Transverse colon (tissue), 4 donors: ENCODE measurements at regions not wholly inside any gene's neighbourhood (a gene's known extent, or its start where the extent isn't known, plus 50 kb on each side); places are given as distances from the start of the nearest gene placed in this dataset.

Source experiments
- DNase-seq: peaks from one replicate; pipeline ENCODE4 v3.0.0-alpha.2; 2019
- H3K27ac ChIP-seq, 4 donors: fragments of 200-600 bp; sonication (generic); 2 replicates each; pipeline ENCODE4 v1.5.1; 2016 to 2018; ENCODE audit warnings: inconsistent platforms in 4 of 4
- H3K27me3 ChIP-seq: fragments of 200-600 bp; sonication (generic); 2 replicates; pipeline ENCODE4 v1.5.1; 2017; ENCODE audit warnings: inconsistent platforms
- H3K36me3 ChIP-seq, 4 donors: fragments of 200-600 bp; sonication (generic); 2 replicates each; pipeline ENCODE4 v1.5.1; 2017 to 2019; ENCODE audit warnings: inconsistent platforms in 4 of 4
- H3K4me1 ChIP-seq, 4 donors: fragments of 200-600 bp; sonication (generic); 2 replicates each; pipeline ENCODE4 v1.5.1; 2017 to 2020; ENCODE audit warnings: inconsistent platforms in 4 of 4
- H3K4me3 ChIP-seq, 4 donors: fragments of 200-600 bp; sonication (generic); 1 replicate in 1 of 4; 2 replicates in 3 of 4; pipeline versions ENCODE4 v1.5.1 to v1.6.1; 2017 to 2019; ENCODE audit warnings: inconsistent platforms in 4 of 4
- H3K9me3 ChIP-seq, 2 donors: fragments of 200-600 bp; sonication (generic); 2 replicates each; pipeline ENCODE4 v1.5.1; 2017 to 2019; ENCODE audit warnings: inconsistent platforms in 2 of 2
- CTCF ChIP-seq, 5 experiments: fragments of 200-600 bp in 3 of 5; fragments of 450-650 bp in 2 of 5; sonication (generic) in 3 of 5; IDR thresholded peaks; 1 replicate in 2 of 5; 2 replicates in 3 of 5; pipeline ENCODE4 v1.5.1; 2016 to 2017; ENCODE audit warnings: antibody characterized with exemption in 5 of 5, inconsistent platforms in 3 of 5, mild to moderate bottlenecking in 2 of 5, moderate library complexity in 1 of 5
- EP300 ChIP-seq: sonication (generic); formaldehyde crosslinking; IDR thresholded peaks from one replicate; pipeline ENCODE4 v1.6.1; 2017; ENCODE audit warnings: antibody characterized with exemption, low read depth
- POLR2A ChIP-seq: fragments of 450-650 bp; IDR thresholded peaks from one replicate; pipeline ENCODE4 v1.6.1; 2016; ENCODE audit warnings: antibody characterized with exemption, mild to moderate bottlenecking, moderate library complexity
- POLR2AphosphoS5 ChIP-seq, 3 donors: sonication (generic); formaldehyde crosslinking; IDR thresholded peaks; one replicate each; pipeline ENCODE4 v1.6.1; 2016; ENCODE audit warnings: antibody characterized with exemption in 3 of 3
- WGBS, 2 donors: methylation state at CpG; one replicate each; pipeline ENCODE4 v1.1.5; 2018; ENCODE audit warnings: low coverage in 1 of 2; 5-methylcytosine and 5-hydroxymethylcytosine counted together
- in situ Hi-C, 4 donors: fragments of 200-750 bp; cut with MboI; loops; one replicate each; pipeline versions ENCODE4 v1.15.0 to v1.15.1; 2017; ENCODE audit warnings: low sequenced_read_pairs in 3 of 4, low pct_ligation_motif_present in 1 of 4, low pct_unique_long_range_greater_than_20kb in 1 of 4
- intact Hi-C: fragments of 100-400 bp; cut with DNase I; formaldehyde crosslinking; loops from one replicate; pipeline ENCODE4 v1.15.1; 2023; ENCODE audit warnings: low total_unique reads

DNA sequence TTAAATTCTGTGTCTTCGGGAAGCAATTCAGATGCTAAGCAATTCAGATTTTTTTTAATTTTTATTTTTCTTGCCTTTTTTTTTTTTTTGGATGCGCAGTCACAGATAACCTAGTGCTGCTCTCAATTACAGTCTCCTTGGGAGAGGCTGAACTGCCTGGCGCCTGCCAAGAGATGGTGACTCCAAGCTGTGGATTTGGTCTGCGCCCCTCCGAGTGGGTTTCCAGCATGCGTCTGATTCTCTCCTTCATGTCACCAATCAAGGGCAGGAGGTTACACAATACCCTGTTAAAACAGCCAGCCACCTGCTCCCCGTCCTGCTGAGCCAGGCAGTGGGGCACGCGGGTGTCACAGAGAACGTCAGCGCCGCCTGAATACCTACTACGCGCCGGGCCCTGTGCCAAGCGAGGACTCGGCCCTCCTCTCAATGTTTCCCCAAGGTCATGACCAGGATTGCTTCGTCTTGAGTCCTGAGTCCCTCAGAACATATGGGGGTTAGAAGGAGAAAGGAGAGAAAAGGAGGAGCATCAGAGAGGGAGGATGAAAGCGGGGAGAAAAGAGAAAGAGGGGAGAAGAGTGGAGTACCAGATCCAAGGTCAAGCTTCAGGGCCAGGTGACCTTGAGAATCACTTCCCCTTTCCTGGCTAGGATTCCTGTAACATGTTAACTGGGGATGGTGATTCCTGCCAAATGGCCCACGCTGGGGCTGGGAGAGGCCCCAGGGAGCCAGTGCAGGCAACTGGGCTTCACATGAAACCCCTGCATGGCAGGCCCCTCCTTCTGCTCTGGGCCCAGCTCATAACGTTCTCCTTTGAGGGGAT is 213.6 kb downstream of the URI1 start:
- H3K27me3 ChIP-seq: no peaks in the 10 kb centered on the region
- no peaks in the 10 kb centered on the region for H3K4me1 ChIP-seq
- in situ Hi-C loops (no loop called here), intact Hi-C loops (no loop called here)
- no peaks in the 10 kb centered on the region for H3K36me3 ChIP-seq
- DNase-seq: no peak
- TF ChIP-seq POLR2AphosphoS5 (IDR thresholded peaks at IDR 0.05) (no peak), POLR2A (no peak), EP300 (no peak), CTCF (IDR thresholded peaks at IDR 0.05) (no peak)
- H3K4me3 ChIP-seq: no peak overlapping the region
- 85 to 86% methylated on average over 14 to 21 of the region's 21 CpGs for WGBS, 2 donors
- no peaks in the 10 kb centered on the region for H3K9me3 ChIP-seq
- no peak overlapping the region for H3K27ac ChIP-seq

DNA sequence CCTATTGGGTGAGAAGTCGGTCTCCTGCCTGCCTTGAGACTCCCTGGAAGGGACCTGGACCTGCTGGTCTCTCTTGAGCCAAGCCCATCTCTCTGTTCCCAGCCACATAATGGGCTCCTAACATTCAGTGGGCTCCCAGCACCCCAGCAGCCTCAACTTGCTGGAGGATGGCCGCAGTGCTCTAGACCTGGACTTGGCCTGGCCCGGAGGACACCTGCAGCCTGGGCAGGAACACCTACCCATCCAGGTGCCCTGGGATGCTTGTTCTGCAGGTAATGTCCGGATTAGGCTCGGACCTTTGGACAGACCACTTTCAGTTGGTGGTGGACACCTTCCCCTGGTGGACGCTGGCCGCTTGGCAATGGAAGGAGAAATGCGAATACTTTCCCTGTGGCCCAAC is 214.6 kb downstream of the URI1 start:
- TF ChIP-seq POLR2A: no peak
- TF ChIP-seq EP300: no peak
- no peak for TF ChIP-seq CTCF (IDR thresholded peaks at IDR 0.05)
- TF ChIP-seq POLR2AphosphoS5 (IDR thresholded peaks at IDR 0.05): no peak
- Histone ChIP-seq H3K27me3 (no peaks in the 10 kb centered on the region), H3K27ac (no peak overlapping the region), H3K4me3 (no peak overlapping the region), H3K4me1 (no peaks in the 10 kb centered on the region), H3K9me3 (no peaks in the 10 kb centered on the region), H3K36me3 (no peaks in the 10 kb centered on the region)
- intact Hi-C loops (no loop called here), in situ Hi-C loops (no loop called here)
- DNase-seq: no peak
- WGBS, 2 donors: 87% methylated on average over 5 of the region's 8 CpGs; no CpG with 5 or more reads in 1 of the 2 donors

GRCh38 chr19:30158067-30158892 is 213.9 kb upstream of the ZNF536 start:
- no peaks in the 10 kb centered on the region for H3K9me3 ChIP-seq
- intact Hi-C loops: no loop called here
- 65 to 86% methylated on average over 4 to 11 of the region's 11 CpGs for WGBS, 2 donors
- H3K36me3 ChIP-seq: no peaks in the 10 kb centered on the region
- H3K4me3 ChIP-seq: no peak overlapping the region
- H3K27ac ChIP-seq: no peak overlapping the region
- in situ Hi-C loops: no loop called here
- no peak for DNase-seq
- H3K4me1 ChIP-seq: no peaks in the 10 kb centered on the region
- TF ChIP-seq POLR2AphosphoS5 (IDR thresholded peaks at IDR 0.05) (no peak), CTCF (IDR thresholded peaks at IDR 0.05) (no peak), POLR2A (no peak), EP300 (no peak)
- H3K27me3 ChIP-seq: no peaks in the 10 kb centered on the region

- in situ Hi-C loops (no loop called here), intact Hi-C loops (no loop called here)
- no peaks in the 10 kb centered on the region for H3K27me3 ChIP-seq
- DNase-seq: no peak
- H3K4me1 ChIP-seq: no peaks in the 10 kb centered on the region
- no peak overlapping the region for H3K27ac ChIP-seq
- TF ChIP-seq EP300 (no peak), CTCF (IDR thresholded peaks at IDR 0.05) (no peak), POLR2A (no peak), POLR2AphosphoS5 (IDR thresholded peaks at IDR 0.05) (no peak)
- no peaks in the 10 kb centered on the region for H3K9me3 ChIP-seq
- H3K36me3 ChIP-seq: no peaks in the 10 kb centered on the region
- no peak overlapping the region for H3K4me3 ChIP-seq
- WGBS, 2 donors: 100% methylated on average over 1 of the region's 2 CpGs; no CpG with 5 or more reads in 1 of the 2 donors
Observed at GRCh38 chr19:30158893-30159245, 213.3 kb upstream of the ZNF536 start.
